ENCODE measurements at regions not wholly inside any gene's neighbourhood (a gene's known extent, or its start where the extent isn't known, plus 50 kb on each side); places are given as distances from the start of the nearest gene placed in this dataset.

GRCh38 chr15:58355382-58355971 is 76.3 kb upstream of the LIPC start:
- Mint-ChIP-seq H3K27ac (no peak overlapping the region), H3K9me3 (no peaks in the 10 kb centered on the region), H3K27me3 (ENCODE audit: insufficient read depth) (peaks cover 3% of the 10 kb centered on the region), H3K4me3 (no peak overlapping the region), H3K4me1 (peaks cover 10% of the 10 kb centered on the region), H3K36me3 (ENCODE audit: low read depth) (no peaks in the 10 kb centered on the region)
- Histone ChIP-seq H3K4me3 (ENCODE audit: low read length) (no peak overlapping the region), H3K4me1 (ENCODE audit: control insufficient read depth, insufficient read depth, low read length) (no peaks in the 10 kb centered on the region), H3K27ac (ENCODE audit: low read depth, low read length) (no peak overlapping the region), H3K36me3 (ENCODE audit: control insufficient read depth, insufficient read depth, low read length) (no peaks in the 10 kb centered on the region), H3K9ac (ENCODE audit: extremely low read depth, low read length, poor library complexity, severe bottlenecking) (no peak overlapping the region), H3K9me3 (ENCODE audit: control insufficient read depth, low read length) (no peaks in the 10 kb centered on the region), H3K27me3 (ENCODE audit: control insufficient read depth, insufficient read depth, low read length, poor library complexity, severe bottlenecking) (no peaks in the 10 kb centered on the region)
- WGBS, 2 experiments (ENCODE audit: insufficient coverage in 1 of 2, insufficient read length in 1 of 2) = 84 to 89% methylated on average over 6 to 8 of the region's 9 CpGs
- TF ChIP-seq, protein P1, sequence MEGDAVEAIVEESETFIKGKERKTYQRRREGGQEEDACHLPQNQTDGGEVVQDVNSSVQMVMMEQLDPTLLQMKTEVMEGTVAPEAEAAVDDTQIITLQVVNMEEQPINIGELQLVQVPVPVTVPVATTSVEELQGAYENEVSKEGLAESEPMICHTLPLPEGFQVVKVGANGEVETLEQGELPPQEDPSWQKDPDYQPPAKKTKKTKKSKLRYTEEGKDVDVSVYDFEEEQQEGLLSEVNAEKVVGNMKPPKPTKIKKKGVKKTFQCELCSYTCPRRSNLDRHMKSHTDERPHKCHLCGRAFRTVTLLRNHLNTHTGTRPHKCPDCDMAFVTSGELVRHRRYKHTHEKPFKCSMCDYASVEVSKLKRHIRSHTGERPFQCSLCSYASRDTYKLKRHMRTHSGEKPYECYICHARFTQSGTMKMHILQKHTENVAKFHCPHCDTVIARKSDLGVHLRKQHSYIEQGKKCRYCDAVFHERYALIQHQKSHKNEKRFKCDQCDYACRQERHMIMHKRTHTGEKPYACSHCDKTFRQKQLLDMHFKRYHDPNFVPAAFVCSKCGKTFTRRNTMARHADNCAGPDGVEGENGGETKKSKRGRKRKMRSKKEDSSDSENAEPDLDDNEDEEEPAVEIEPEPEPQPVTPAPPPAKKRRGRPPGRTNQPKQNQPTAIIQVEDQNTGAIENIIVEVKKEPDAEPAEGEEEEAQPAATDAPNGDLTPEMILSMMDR (conservative IDR thresholded peaks at IDR 0.05) = no peak
- no peak for DNase-seq

GRCh38 chr15:58355973-58356372 is 75.8 kb upstream of the LIPC start:
- no peaks in the 10 kb centered on the region for H3K9me3 Mint-ChIP-seq
- H3K9me3 ChIP-seq (ENCODE audit: control insufficient read depth, low read length) = no peaks in the 10 kb centered on the region
- DNase-seq = no peak
- H3K4me3 Mint-ChIP-seq = no peak overlapping the region
- no peaks in the 10 kb centered on the region for H3K36me3 Mint-ChIP-seq (ENCODE audit: low read depth)
- no peak overlapping the region for H3K9ac ChIP-seq (ENCODE audit: extremely low read depth, low read length, poor library complexity, severe bottlenecking)
- no peaks in the 10 kb centered on the region for H3K4me1 ChIP-seq (ENCODE audit: control insufficient read depth, insufficient read depth, low read length)
- no peak overlapping the region for H3K4me3 ChIP-seq (ENCODE audit: low read length)
- H3K27me3 ChIP-seq (ENCODE audit: control insufficient read depth, insufficient read depth, low read length, poor library complexity, severe bottlenecking) = no peaks in the 10 kb centered on the region
- no peak overlapping the region for H3K27ac Mint-ChIP-seq
- H3K27ac ChIP-seq (ENCODE audit: low read depth, low read length) = no peak overlapping the region
- TF ChIP-seq, protein P1 (conservative IDR thresholded peaks at IDR 0.05) = no peak
- H3K4me1 Mint-ChIP-seq = peaks cover 10% of the 10 kb centered on the region
- H3K36me3 ChIP-seq (ENCODE audit: control insufficient read depth, insufficient read depth, low read length) = no peaks in the 10 kb centered on the region
- WGBS, 2 experiments (ENCODE audit: insufficient coverage in 1 of 2, insufficient read length in 1 of 2) = 87 to 95% methylated on average over 2 to 10 of the region's 10 CpGs
- peaks cover 3% of the 10 kb centered on the region for H3K27me3 Mint-ChIP-seq (ENCODE audit: insufficient read depth)

DNA sequence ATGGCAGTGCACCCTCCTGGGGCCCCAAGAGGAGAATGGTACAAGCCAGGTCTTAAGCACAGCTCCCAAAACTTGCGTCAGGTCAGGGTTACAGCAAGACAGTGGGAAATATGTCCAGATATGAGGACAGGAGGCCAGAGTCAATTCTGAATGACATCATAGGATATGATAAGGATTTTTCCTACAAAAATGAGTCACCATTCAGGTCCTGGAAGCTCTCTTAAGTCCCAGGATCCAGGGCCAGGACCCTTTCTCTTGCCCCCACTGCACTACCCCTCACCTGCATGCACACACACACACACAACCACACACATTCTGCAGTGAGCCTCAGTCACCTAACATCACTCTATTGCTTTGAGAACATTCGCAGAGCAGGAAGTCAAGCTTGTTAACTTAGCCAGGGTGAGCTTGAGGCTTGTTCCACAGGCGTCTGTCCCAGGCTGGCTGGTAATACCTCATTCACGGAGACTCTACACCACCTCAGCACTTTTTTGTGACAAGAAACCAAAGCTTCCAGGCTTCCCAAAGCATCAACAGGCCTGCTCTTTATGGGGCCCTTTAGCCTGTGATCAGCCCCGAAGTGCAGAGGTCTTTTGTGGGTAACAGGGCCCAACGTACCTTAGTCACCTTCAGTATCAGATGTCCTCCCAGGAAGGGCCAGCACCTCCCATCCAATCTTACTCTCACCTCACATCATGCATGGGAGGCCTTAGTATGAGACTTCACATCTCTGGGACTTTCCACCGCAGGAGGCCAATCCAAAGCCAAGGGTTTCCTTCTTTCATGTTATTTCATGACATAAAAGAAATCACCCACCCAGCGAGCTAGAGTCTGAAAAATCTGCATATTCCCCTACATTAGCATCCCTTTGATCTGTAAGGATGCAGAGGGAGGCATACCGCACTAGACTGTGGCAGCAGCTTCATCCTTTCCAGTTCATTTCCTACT is 74.0 kb upstream of the LIPC start:
- Histone ChIP-seq H3K27me3 (ENCODE audit: control insufficient read depth, insufficient read depth, low read length, poor library complexity, severe bottlenecking) (no peaks in the 10 kb centered on the region), H3K4me1 (ENCODE audit: control insufficient read depth, insufficient read depth, low read length) (no peaks in the 10 kb centered on the region), H3K36me3 (ENCODE audit: control insufficient read depth, insufficient read depth, low read length) (no peaks in the 10 kb centered on the region), H3K27ac (ENCODE audit: low read depth, low read length) (no peak overlapping the region), H3K9ac (ENCODE audit: extremely low read depth, low read length, poor library complexity, severe bottlenecking) (no peak overlapping the region), H3K9me3 (ENCODE audit: control insufficient read depth, low read length) (no peaks in the 10 kb centered on the region), H3K4me3 (ENCODE audit: low read length) (no peak overlapping the region)
- Mint-ChIP-seq H3K27me3 (ENCODE audit: insufficient read depth) (peaks cover 3% of the 10 kb centered on the region), H3K36me3 (ENCODE audit: low read depth) (no peaks in the 10 kb centered on the region), H3K4me3 (no peak overlapping the region), H3K27ac (no peak overlapping the region), H3K4me1 (peaks cover 3% of the 10 kb centered on the region), H3K9me3 (no peaks in the 10 kb centered on the region)
- TF ChIP-seq, protein P1 (conservative IDR thresholded peaks at IDR 0.05) = no peak
- peak; percentile 63 for DNase-seq
- WGBS, 2 experiments (ENCODE audit: insufficient coverage in 1 of 2, insufficient read length in 1 of 2) = 73 to 76% methylated on average over 6 to 9 of the region's 9 CpGs

Data from endodermal cell (in vitro differentiated cells).